Duodenal mucosa (tissue), 2 donors: ENCODE measurements at regions not wholly inside any gene's neighbourhood (a gene's known extent, or its start where the extent isn't known, plus 50 kb on each side); places are given as distances from the start of the nearest gene placed in this dataset.

Experiments used
- H3K27ac ChIP-seq: one replicate; pipeline ENCODE4 v1.7.0; 2013; ENCODE audit warnings: low read depth, low read length
- H3K27me3 ChIP-seq, 2 donors: one replicate each; pipeline ENCODE4 v1.7.0; 2013; ENCODE audit warnings: low read length in 2 of 2, control low read depth in 1 of 2; ENCODE audit not compliant: insufficient read depth in 2 of 2, control insufficient read depth in 1 of 2
- H3K36me3 ChIP-seq, 2 donors: one replicate each; pipeline ENCODE4 v1.7.0; 2013; ENCODE audit warnings: low read length in 2 of 2, control low read depth in 1 of 2; ENCODE audit not compliant: insufficient read depth in 2 of 2, control insufficient read depth in 1 of 2
- H3K4me1 ChIP-seq, 2 donors: one replicate each; pipeline ENCODE4 v1.7.0; 2013; ENCODE audit warnings: low read length in 2 of 2, control low read depth in 1 of 2; ENCODE audit not compliant: insufficient read depth in 2 of 2, control insufficient read depth in 1 of 2
- H3K4me3 ChIP-seq, 2 donors: one replicate each; pipeline ENCODE4 v1.7.0; 2013; ENCODE audit warnings: low read length in 2 of 2, low read depth in 1 of 2
- H3K9ac ChIP-seq, 2 donors: one replicate each; pipeline ENCODE4 v1.7.0; 2013; ENCODE audit warnings: low read length in 2 of 2, low read depth in 1 of 2
- H3K9me3 ChIP-seq, 2 donors: one replicate each; pipeline ENCODE4 v1.7.0; 2013; ENCODE audit warnings: low read length in 2 of 2, control low read depth in 1 of 2; ENCODE audit not compliant: control insufficient read depth in 1 of 2

GRCh38 chr1:175812936-175813335 is 69.5 kb upstream of the TNR start:
- Histone ChIP-seq H3K4me1 (no peaks in the 10 kb centered on the region), H3K4me3 (no peak overlapping the region), H3K27me3 (no peaks in the 10 kb centered on the region), H3K27ac (no peak overlapping the region), H3K9me3 (no peaks in the 10 kb centered on the region), H3K9ac (no peak overlapping the region), H3K36me3 (no peaks in the 10 kb centered on the region)

- Histone ChIP-seq H3K9ac (no peak overlapping the region), H3K27ac (no peak overlapping the region), H3K4me3 (no peak overlapping the region), H3K36me3 (no peaks in the 10 kb centered on the region), H3K27me3 (no peaks in the 10 kb centered on the region), H3K9me3 (no peaks in the 10 kb centered on the region), H3K4me1 (no peaks in the 10 kb centered on the region)
These were observed 66.9 kb upstream of the TNR start for GRCh38 chr1:175810305-175810704.

GRCh38 chr1:175808999-175809398 is 65.6 kb upstream of the TNR start:
- no peaks in the 10 kb centered on the region for H3K27me3 ChIP-seq
- H3K36me3 ChIP-seq: no peaks in the 10 kb centered on the region
- H3K27ac ChIP-seq: no peak overlapping the region
- H3K4me1 ChIP-seq: no peaks in the 10 kb centered on the region
- H3K9me3 ChIP-seq: no peaks in the 10 kb centered on the region
- H3K4me3 ChIP-seq: no peak overlapping the region
- no peak overlapping the region for H3K9ac ChIP-seq

GRCh38 chr1:175808573-175808972 is 65.2 kb upstream of the TNR start:
- Histone ChIP-seq H3K27me3 (no peaks in the 10 kb centered on the region), H3K27ac (no peak overlapping the region), H3K36me3 (no peaks in the 10 kb centered on the region), H3K9ac (no peak overlapping the region), H3K4me3 (no peak overlapping the region), H3K9me3 (no peaks in the 10 kb centered on the region), H3K4me1 (no peaks in the 10 kb centered on the region)

GRCh38 chr1:175804561-175804960 is 61.2 kb upstream of the TNR start:
- Histone ChIP-seq H3K9me3 (no peaks in the 10 kb centered on the region), H3K27me3 (no peaks in the 10 kb centered on the region), H3K4me3 (no peak overlapping the region), H3K4me1 (no peaks in the 10 kb centered on the region), H3K27ac (no peak overlapping the region), H3K9ac (no peak overlapping the region), H3K36me3 (no peaks in the 10 kb centered on the region)

GRCh38 chr1:175803413-175803812 is 60.0 kb upstream of the TNR start:
- Histone ChIP-seq H3K9ac (no peak overlapping the region), H3K27ac (no peak overlapping the region), H3K4me1 (no peaks in the 10 kb centered on the region), H3K36me3 (no peaks in the 10 kb centered on the region), H3K4me3 (no peak overlapping the region), H3K27me3 (no peaks in the 10 kb centered on the region), H3K9me3 (no peaks in the 10 kb centered on the region)

- Histone ChIP-seq H3K27me3 (no peaks in the 10 kb centered on the region), H3K36me3 (no peaks in the 10 kb centered on the region), H3K4me1 (no peaks in the 10 kb centered on the region), H3K9me3 (no peaks in the 10 kb centered on the region), H3K27ac (no peak overlapping the region), H3K4me3 (no peak overlapping the region), H3K9ac (no peak overlapping the region)
These were observed 59.2 kb upstream of the TNR start for GRCh38 chr1:175802407-175803123.

GRCh38 chr1:175801979-175802378 is 58.6 kb upstream of the TNR start:
- no peaks in the 10 kb centered on the region for H3K36me3 ChIP-seq
- H3K9ac ChIP-seq: no peak overlapping the region
- no peak overlapping the region for H3K27ac ChIP-seq
- no peaks in the 10 kb centered on the region for H3K9me3 ChIP-seq
- no peaks in the 10 kb centered on the region for H3K27me3 ChIP-seq
- no peak overlapping the region for H3K4me3 ChIP-seq
- H3K4me1 ChIP-seq: no peaks in the 10 kb centered on the region

- no peaks in the 10 kb centered on the region for H3K27me3 ChIP-seq
- no peaks in the 10 kb centered on the region for H3K4me1 ChIP-seq
- no peaks in the 10 kb centered on the region for H3K9me3 ChIP-seq
- H3K4me3 ChIP-seq: no peak overlapping the region
- no peaks in the 10 kb centered on the region for H3K36me3 ChIP-seq
- H3K9ac ChIP-seq: no peak overlapping the region
- H3K27ac ChIP-seq: no peak overlapping the region
These were observed 54.2 kb upstream of the TNR start for GRCh38 chr1:175797576-175797975.

GRCh38 chr1:175794586-175794985 is 51.2 kb upstream of the TNR start:
- Histone ChIP-seq H3K27me3 (no peaks in the 10 kb centered on the region), H3K36me3 (no peaks in the 10 kb centered on the region), H3K9ac (no peak overlapping the region), H3K9me3 (no peaks in the 10 kb centered on the region), H3K27ac (no peak overlapping the region), H3K4me3 (no peak overlapping the region), H3K4me1 (no peaks in the 10 kb centered on the region)

- Histone ChIP-seq H3K27me3 (no peaks in the 10 kb centered on the region), H3K27ac (no peak overlapping the region), H3K4me1 (no peaks in the 10 kb centered on the region), H3K9me3 (no peaks in the 10 kb centered on the region), H3K9ac (no peak overlapping the region), H3K36me3 (no peaks in the 10 kb centered on the region), H3K4me3 (no peak overlapping the region)
These were observed 50.2 kb upstream of the TNR start for GRCh38 chr1:175793617-175794016.
